Type B pancreatic cell (in vitro differentiated cells): ENCODE measurements at regions not wholly inside any gene's neighbourhood (a gene's known extent, or its start where the extent isn't known, plus 50 kb on each side); places are given as distances from the start of the nearest gene placed in this dataset.

Experiments
- DNase-seq: peaks from one replicate; pipeline ENCODE4 v3.0.0; 2021; ENCODE audit warnings: mixed read lengths; ENCODE audit not compliant: unreplicated experiment; ENCODE audit errors: extremely low spot score
- H3K27ac Mint-ChIP-seq: 2 replicates; pipeline ENCODE4 v1.8.0; 2021; ENCODE audit warnings: mild to moderate bottlenecking, mixed read lengths
- H3K27me3 Mint-ChIP-seq: 2 replicates; pipeline ENCODE4 v1.8.0; 2021; ENCODE audit warnings: mixed read lengths
- H3K36me3 Mint-ChIP-seq: 2 replicates; pipeline ENCODE4 v1.8.0; 2021; ENCODE audit warnings: mixed read lengths
- H3K4me1 Mint-ChIP-seq: one replicate; pipeline ENCODE4 v1.8.0; 2021; ENCODE audit warnings: mixed read lengths; ENCODE audit not compliant: unreplicated experiment
- H3K4me3 Mint-ChIP-seq: 2 replicates; pipeline ENCODE4 v1.8.0; 2021; ENCODE audit warnings: mild to moderate bottlenecking, mixed read lengths
- H3K9me3 Mint-ChIP-seq: 2 replicates; pipeline ENCODE4 v1.8.0; 2021; ENCODE audit warnings: mixed read lengths
- CTCF ChIP-seq: fragments of 200-600 bp; sonication (generic); conservative IDR thresholded peaks from 2 replicates; pipeline ENCODE4 v1.5.0; 2021; ENCODE audit warnings: antibody characterized with exemption, mild to moderate bottlenecking

- H3K27me3 Mint-ChIP-seq, result no peaks in the 10 kb centered on the region
- H3K4me3 Mint-ChIP-seq, result no peak overlapping the region
- no peak for TF ChIP-seq CTCF
- no peak overlapping the region for H3K27ac Mint-ChIP-seq
- DNase-seq, result no peak
- H3K9me3 Mint-ChIP-seq, result no peaks in the 10 kb centered on the region
- no peaks in the 10 kb centered on the region for H3K36me3 Mint-ChIP-seq
- H3K4me1 Mint-ChIP-seq, result peaks cover 6% of the 10 kb centered on the region
These were observed 274.5 kb upstream of the C2CD4B start for GRCh38 chr15:62439543-62440016.

- Mint-ChIP-seq H3K4me1 (peaks cover 6% of the 10 kb centered on the region), H3K36me3 (no peaks in the 10 kb centered on the region), H3K4me3 (no peak overlapping the region), H3K9me3 (no peaks in the 10 kb centered on the region), H3K27me3 (no peaks in the 10 kb centered on the region), H3K27ac (no peak overlapping the region)
- TF ChIP-seq CTCF, result no peak
- no peak for DNase-seq
These were observed 275.4 kb upstream of the C2CD4B start for GRCh38 chr15:62440362-62441105.

GRCh38 chr15:62444104-62445022 lies 279.3 kb upstream of the C2CD4B start:
- H3K4me3 Mint-ChIP-seq, result no peak overlapping the region
- no peak overlapping the region for H3K27ac Mint-ChIP-seq

GRCh38 chr15:62445244-62445643 lies 280.2 kb upstream of the C2CD4B start:
- DNase-seq, result no peak
- Mint-ChIP-seq H3K27me3 (no peaks in the 10 kb centered on the region), H3K27ac (no peak overlapping the region), H3K4me1 (peaks cover 11% of the 10 kb centered on the region), H3K9me3 (no peaks in the 10 kb centered on the region), H3K4me3 (no peak overlapping the region), H3K36me3 (no peaks in the 10 kb centered on the region)
- no peak for TF ChIP-seq CTCF

More at GRCh38 chr15:62444104-62445022, 279.3 kb upstream of the C2CD4B start:
- DNase-seq, result no peak
- H3K36me3 Mint-ChIP-seq, result no peaks in the 10 kb centered on the region
- no peaks in the 10 kb centered on the region for H3K9me3 Mint-ChIP-seq
- peaks cover 11% of the 10 kb centered on the region for H3K4me1 Mint-ChIP-seq
- no peaks in the 10 kb centered on the region for H3K27me3 Mint-ChIP-seq
- TF ChIP-seq CTCF, result no peak

GRCh38 chr15:62446984-62447383 lies 281.9 kb upstream of the C2CD4B start:
- Mint-ChIP-seq H3K27me3 (no peaks in the 10 kb centered on the region), H3K27ac (no peak overlapping the region), H3K9me3 (no peaks in the 10 kb centered on the region), H3K4me1 (peaks cover 16% of the 10 kb centered on the region), H3K36me3 (no peaks in the 10 kb centered on the region), H3K4me3 (no peak overlapping the region)
- TF ChIP-seq CTCF, result no peak
- no peak for DNase-seq
